ENCODE measurements at regions not wholly inside any gene's neighbourhood (a gene's known extent, or its start where the extent isn't known, plus 50 kb on each side); places are given as distances from the start of the nearest gene placed in this dataset.

DNA sequence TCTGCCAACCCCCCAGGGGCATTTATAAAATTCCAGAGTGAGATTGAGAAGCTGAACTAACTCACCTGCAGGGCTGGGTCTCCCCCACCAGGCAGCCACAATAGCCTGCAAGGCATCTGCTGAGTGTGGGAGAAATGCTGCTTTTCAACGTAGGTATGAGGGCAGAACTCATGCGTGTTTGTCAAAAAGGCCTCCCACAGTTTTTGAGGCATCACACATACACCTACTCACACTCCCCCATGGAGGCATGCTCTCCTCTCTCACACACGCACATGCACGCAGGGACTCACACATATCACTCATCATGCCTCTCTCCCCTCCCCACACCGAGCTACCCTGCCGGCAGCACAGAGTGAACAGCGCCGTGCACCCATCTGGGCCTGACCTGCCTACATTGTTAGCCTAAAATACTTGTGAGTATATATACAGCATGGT lies 390.5 kb downstream of the FGF9 start:
- peak; percentile 76 for ATAC-seq
- DNase-seq: peak in 2 of 3 donors; percentile 19 to 27
- peak overlapping the region; percentile 100 for H3K27ac Mint-ChIP-seq
- H3K27me3 Mint-ChIP-seq: no peaks in the 10 kb centered on the region
- peaks cover 68% of the 10 kb centered on the region for H3K4me1 Mint-ChIP-seq
- no peaks in the 10 kb centered on the region for H3K36me3 Mint-ChIP-seq (ENCODE audit: low read depth)
- H3K9me3 ChIP-seq (ENCODE audit: control insufficient read depth, low read length, poor library complexity, severe bottlenecking): no peaks in the 10 kb centered on the region
- peak overlapping the region; percentile 84 for H3K4me3 Mint-ChIP-seq

GRCh38 chr13:22061806-22062391 lies 391.0 kb downstream of the FGF9 start:
- DNase-seq (peak in 1 of 3 donors; percentile 10), ATAC-seq (peak; percentile 72)
- Mint-ChIP-seq H3K4me3 (peak overlapping the region; percentile 84), H3K27ac (peak overlapping the region; percentile 100), H3K4me1 (peaks cover 65% of the 10 kb centered on the region), H3K36me3 (ENCODE audit: low read depth) (peaks cover 2% of the 10 kb centered on the region), H3K27me3 (no peaks in the 10 kb centered on the region)
- H3K9me3 ChIP-seq (ENCODE audit: control insufficient read depth, low read length, poor library complexity, severe bottlenecking): no peaks in the 10 kb centered on the region

DNA sequence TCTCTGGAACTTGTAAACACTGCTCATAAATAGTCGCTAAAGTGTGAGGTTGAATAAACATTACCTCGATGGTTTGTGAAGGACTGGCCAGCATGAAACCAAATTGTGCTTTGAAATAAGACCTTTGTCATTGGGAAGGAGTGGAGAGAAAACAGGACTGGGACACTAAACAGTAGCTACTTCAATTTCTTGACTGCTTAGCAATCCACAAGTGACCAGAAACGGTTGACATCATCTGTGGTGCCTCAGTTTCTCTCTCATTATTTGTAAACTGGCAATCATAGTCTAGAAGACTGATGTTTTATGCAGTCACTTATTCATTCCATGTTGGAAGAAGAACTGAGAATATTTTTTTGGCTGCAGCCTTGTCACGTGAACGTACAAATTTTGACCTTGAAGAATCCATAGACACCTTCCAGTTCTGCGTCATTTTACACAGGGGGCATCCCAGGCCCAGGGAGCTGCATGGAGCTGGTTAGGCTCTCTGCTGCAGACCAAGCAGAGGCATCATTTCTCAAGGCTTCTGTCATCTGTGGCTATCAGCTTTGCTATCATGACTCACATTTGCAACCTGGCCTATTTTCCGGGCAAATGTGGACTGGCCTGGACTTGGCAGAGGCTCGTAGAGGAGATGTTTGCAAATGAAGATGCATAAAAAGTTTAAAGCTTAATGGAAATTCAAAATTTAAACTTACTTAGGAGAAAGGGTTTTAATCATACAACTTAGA lies 391.8 kb downstream of the FGF9 start:
- no peak for ATAC-seq
- peak overlapping the region; percentile 100 for H3K27ac Mint-ChIP-seq
- no peaks in the 10 kb centered on the region for H3K9me3 ChIP-seq (ENCODE audit: control insufficient read depth, low read length, poor library complexity, severe bottlenecking)
- H3K4me3 Mint-ChIP-seq: peak overlapping the region; percentile 84
- H3K36me3 Mint-ChIP-seq (ENCODE audit: low read depth): peaks cover 2% of the 10 kb centered on the region
- no peaks in the 10 kb centered on the region for H3K27me3 Mint-ChIP-seq
- peaks cover 65% of the 10 kb centered on the region for H3K4me1 Mint-ChIP-seq
- DNase-seq: no peak

GRCh38 chr13:22063416-22064124 lies 392.7 kb downstream of the FGF9 start:
- Mint-ChIP-seq H3K27ac (peak overlapping the region; percentile 100), H3K4me1 (peaks cover 61% of the 10 kb centered on the region), H3K4me3 (no peak overlapping the region), H3K27me3 (no peaks in the 10 kb centered on the region), H3K36me3 (ENCODE audit: low read depth) (peaks cover 2% of the 10 kb centered on the region)
- DNase-seq (no peak), ATAC-seq (no peak)
- H3K9me3 ChIP-seq (ENCODE audit: control insufficient read depth, low read length, poor library complexity, severe bottlenecking): no peaks in the 10 kb centered on the region

GRCh38 chr13:22064854-22065620 lies 394.2 kb downstream of the FGF9 start:
- ATAC-seq: no peak
- Mint-ChIP-seq H3K27me3 (no peaks in the 10 kb centered on the region), H3K36me3 (ENCODE audit: low read depth) (peaks cover 2% of the 10 kb centered on the region), H3K4me3 (peak overlapping the region; percentile 31), H3K27ac (peak overlapping the region; percentile 100), H3K4me1 (peaks cover 52% of the 10 kb centered on the region)
- no peaks in the 10 kb centered on the region for H3K9me3 ChIP-seq (ENCODE audit: control insufficient read depth, low read length, poor library complexity, severe bottlenecking)
- DNase-seq: no peak

DNA sequence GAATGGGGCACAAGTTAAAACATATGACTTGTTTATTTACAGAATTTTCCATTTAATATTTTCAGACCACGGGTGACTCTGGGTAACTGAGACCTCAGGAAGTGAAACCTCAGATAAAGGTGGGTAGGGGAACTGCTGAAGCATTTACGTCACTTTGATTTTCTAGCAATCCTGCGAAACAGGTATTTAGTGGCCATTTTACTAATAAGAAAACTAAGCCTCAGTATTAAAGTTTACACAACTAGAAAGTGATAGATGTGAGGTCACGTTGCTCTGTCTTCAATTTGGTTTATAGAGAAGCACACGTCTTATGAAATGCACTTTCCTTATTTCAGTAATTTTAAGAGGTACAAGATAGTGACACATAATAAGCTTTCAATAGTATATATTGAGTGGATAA lies 402.8 kb downstream of the FGF9 start:
- no peak for DNase-seq
- no peak for ATAC-seq
- H3K27ac Mint-ChIP-seq: no peak overlapping the region
- H3K36me3 Mint-ChIP-seq (ENCODE audit: low read depth): no peaks in the 10 kb centered on the region
- H3K9me3 ChIP-seq (ENCODE audit: control insufficient read depth, low read length, poor library complexity, severe bottlenecking): no peaks in the 10 kb centered on the region
- peaks cover 30% of the 10 kb centered on the region for H3K4me1 Mint-ChIP-seq
- H3K27me3 Mint-ChIP-seq: no peaks in the 10 kb centered on the region
- H3K4me3 Mint-ChIP-seq: no peak overlapping the region

GRCh38 chr13:22074403-22074802 lies 403.5 kb downstream of the FGF9 start:
- ATAC-seq: no peak
- no peaks in the 10 kb centered on the region for H3K9me3 ChIP-seq (ENCODE audit: control insufficient read depth, low read length, poor library complexity, severe bottlenecking)
- DNase-seq: no peak
- H3K27ac Mint-ChIP-seq: peak overlapping the region; percentile 57
- no peaks in the 10 kb centered on the region for H3K36me3 Mint-ChIP-seq (ENCODE audit: low read depth)
- H3K4me3 Mint-ChIP-seq: no peak overlapping the region
- no peaks in the 10 kb centered on the region for H3K27me3 Mint-ChIP-seq
- H3K4me1 Mint-ChIP-seq: peaks cover 30% of the 10 kb centered on the region

- H3K27ac Mint-ChIP-seq: peak overlapping the region; percentile 64
- H3K27me3 Mint-ChIP-seq: no peaks in the 10 kb centered on the region
- no peaks in the 10 kb centered on the region for H3K9me3 ChIP-seq (ENCODE audit: control insufficient read depth, low read length, poor library complexity, severe bottlenecking)
- DNase-seq (no peak), ATAC-seq (peak; percentile 87)
- no peaks in the 10 kb centered on the region for H3K36me3 Mint-ChIP-seq (ENCODE audit: low read depth)
- H3K4me3 Mint-ChIP-seq: peak overlapping the region; percentile 43
- peaks cover 26% of the 10 kb centered on the region for H3K4me1 Mint-ChIP-seq
These were observed 405.8 kb downstream of the FGF9 start for GRCh38 chr13:22076658-22077057.

DNA sequence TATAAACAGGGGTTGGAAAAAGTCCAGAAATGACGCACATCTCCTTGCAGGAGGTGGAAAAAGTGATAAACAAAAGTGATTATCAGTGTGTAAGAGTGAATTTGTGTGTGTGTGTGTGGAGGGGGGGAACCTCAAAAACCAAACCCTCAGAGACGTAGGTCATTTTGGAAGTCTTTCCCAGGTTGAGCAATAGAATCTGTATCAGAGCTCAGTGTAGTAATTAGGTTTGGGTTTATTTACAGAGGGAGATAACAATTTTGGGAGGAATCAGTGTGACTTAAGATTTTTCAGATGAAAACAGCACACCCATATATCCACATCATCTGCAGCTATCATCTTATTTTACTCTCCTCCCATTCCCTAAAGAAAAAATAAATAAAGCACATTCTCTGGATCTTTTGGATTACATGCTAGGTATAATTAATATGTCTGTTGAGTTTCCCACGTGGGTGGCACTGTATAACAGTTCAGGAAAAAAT lies 406.4 kb downstream of the FGF9 start:
- peaks cover 29% of the 10 kb centered on the region for H3K4me1 Mint-ChIP-seq
- no peaks in the 10 kb centered on the region for H3K36me3 Mint-ChIP-seq (ENCODE audit: low read depth)
- H3K27ac Mint-ChIP-seq: no peak overlapping the region
- ATAC-seq (peak; percentile 47), DNase-seq (no peak)
- H3K4me3 Mint-ChIP-seq: peak overlapping the region; percentile 43
- no peaks in the 10 kb centered on the region for H3K9me3 ChIP-seq (ENCODE audit: control insufficient read depth, low read length, poor library complexity, severe bottlenecking)
- H3K27me3 Mint-ChIP-seq: no peaks in the 10 kb centered on the region

DNA sequence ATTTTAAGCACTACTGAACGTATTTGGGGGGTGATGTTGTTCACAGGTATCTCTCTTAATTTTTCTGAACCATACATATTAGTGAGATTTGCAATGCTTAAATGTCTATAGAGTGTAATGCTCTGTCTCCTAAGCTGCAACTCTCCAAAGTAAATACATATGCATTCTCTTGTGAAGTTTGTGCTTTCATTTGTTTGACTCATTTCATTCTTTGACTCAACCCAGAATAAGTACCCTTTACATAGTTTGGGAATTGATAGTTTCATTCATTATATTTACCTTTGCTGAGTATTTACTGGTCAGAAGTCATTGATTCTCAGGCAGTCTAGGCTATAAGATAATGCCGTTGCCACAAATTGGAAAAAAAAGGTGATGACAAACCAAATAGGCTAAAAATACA lies 406.9 kb downstream of the FGF9 start:
- Mint-ChIP-seq H3K27me3 (no peaks in the 10 kb centered on the region), H3K4me1 (peaks cover 34% of the 10 kb centered on the region), H3K27ac (no peak overlapping the region), H3K36me3 (ENCODE audit: low read depth) (no peaks in the 10 kb centered on the region), H3K4me3 (peak overlapping the region; percentile 7)
- no peak for ATAC-seq
- DNase-seq: no peak
- H3K9me3 ChIP-seq (ENCODE audit: control insufficient read depth, low read length, poor library complexity, severe bottlenecking): no peaks in the 10 kb centered on the region

GRCh38 chr13:22079961-22080360 lies 409.1 kb downstream of the FGF9 start:
- H3K4me1 Mint-ChIP-seq: peaks cover 30% of the 10 kb centered on the region
- H3K36me3 Mint-ChIP-seq (ENCODE audit: low read depth): no peaks in the 10 kb centered on the region
- DNase-seq: no peak
- H3K4me3 Mint-ChIP-seq: no peak overlapping the region
- ATAC-seq: no peak
- no peak overlapping the region for H3K27ac Mint-ChIP-seq
- H3K9me3 ChIP-seq (ENCODE audit: control insufficient read depth, low read length, poor library complexity, severe bottlenecking): no peaks in the 10 kb centered on the region
- no peaks in the 10 kb centered on the region for H3K27me3 Mint-ChIP-seq

DNA sequence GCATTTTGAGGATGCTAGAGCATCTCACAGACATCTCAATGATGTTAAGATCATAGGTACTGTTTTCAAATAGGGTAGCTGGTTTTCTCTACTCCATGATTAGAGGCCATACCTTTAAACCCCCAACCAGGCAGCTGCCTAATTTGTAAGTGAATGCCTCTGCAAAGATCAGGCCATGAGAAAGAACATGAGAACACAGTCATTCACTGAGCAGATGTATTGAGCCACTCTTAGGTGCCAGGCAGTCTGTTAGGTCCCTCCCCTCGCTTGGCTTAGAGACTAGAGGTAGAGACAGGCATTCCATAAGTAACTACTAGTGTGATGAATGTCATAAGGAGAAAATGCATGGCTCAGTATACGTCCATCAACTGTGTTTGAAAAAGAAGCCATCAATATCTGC lies 410.0 kb downstream of the FGF9 start:
- no peak for DNase-seq
- Mint-ChIP-seq H3K27ac (no peak overlapping the region), H3K27me3 (no peaks in the 10 kb centered on the region), H3K36me3 (ENCODE audit: low read depth) (peaks cover 2% of the 10 kb centered on the region), H3K4me1 (peaks cover 36% of the 10 kb centered on the region), H3K4me3 (no peak overlapping the region)
- ATAC-seq: no peak
- no peaks in the 10 kb centered on the region for H3K9me3 ChIP-seq (ENCODE audit: control insufficient read depth, low read length, poor library complexity, severe bottlenecking)

DNA sequence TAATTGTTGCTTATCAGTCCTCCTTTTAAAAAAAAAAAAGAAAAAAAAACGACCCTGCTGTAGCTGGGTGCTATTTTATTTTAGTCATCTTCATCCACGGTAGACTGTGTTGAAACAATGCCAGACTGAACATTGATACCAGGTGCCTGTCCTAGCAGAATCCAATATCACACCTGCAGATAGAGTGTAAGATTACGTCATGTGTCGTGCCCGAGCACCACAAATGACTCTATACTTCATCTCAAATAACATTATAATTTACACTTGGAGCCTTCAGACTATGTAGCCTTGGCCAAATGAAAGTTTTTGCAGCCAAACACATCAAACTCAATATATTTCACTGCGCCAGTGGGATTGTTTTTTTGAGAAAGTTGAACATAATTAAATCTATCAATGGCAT lies 410.6 kb downstream of the FGF9 start:
- H3K4me3 Mint-ChIP-seq: no peak overlapping the region
- no peak for ATAC-seq
- H3K27ac Mint-ChIP-seq: no peak overlapping the region

More for the DNA sequence above, 410.6 kb downstream of the FGF9 start:
- no peak for DNase-seq
- H3K36me3 Mint-ChIP-seq (ENCODE audit: low read depth): peaks cover 2% of the 10 kb centered on the region
- H3K27me3 Mint-ChIP-seq: no peaks in the 10 kb centered on the region
- peaks cover 32% of the 10 kb centered on the region for H3K4me1 Mint-ChIP-seq
- H3K9me3 ChIP-seq (ENCODE audit: control insufficient read depth, low read length, poor library complexity, severe bottlenecking): no peaks in the 10 kb centered on the region
